Activated CD4-positive, CD25-positive, alpha-beta regulatory T cell treated with anti-CD3 and anti-CD28 coated beads, Interleukin-2, amount 50 U/mL, for 24 hours (primary cell): ENCODE measurements at regions not wholly inside any gene's neighbourhood (a gene's known extent, or its start where the extent isn't known, plus 50 kb on each side); places are given as distances from the start of the nearest gene placed in this dataset.
"Not testable (repeated sequence)": the region's sequence is repeated elsewhere in the genome, so short reads cannot be mapped to it uniquely, and the experiment has no call there.

Source experiments
- ATAC-seq, 2 donors: fragments of 150-1000 bp; cut with Tn5 transposase; one replicate each; pipeline ENCODE4 v1.10.0; 2021; ENCODE audit warnings: mild to moderate bottlenecking in 1 of 2, moderate library complexity in 1 of 2

- ATAC-seq, result no peak
Observed at GRCh38 chr7:26065652-26066051, 86.3 kb upstream of the NFE2L3 start.

GRCh38 chr7:26066736-26067135 is 85.3 kb upstream of the NFE2L3 start:
- ATAC-seq, result no peak

- ATAC-seq, result no peak
Observed at GRCh38 chr7:26070290-26070689, 81.7 kb upstream of the NFE2L3 start.

GRCh38 chr7:26071622-26072456 is 80.2 kb upstream of the NFE2L3 start:
- ATAC-seq, result no peak

- no peak for ATAC-seq
Observed at GRCh38 chr7:26073041-26073440, 79.0 kb upstream of the NFE2L3 start.

DNA sequence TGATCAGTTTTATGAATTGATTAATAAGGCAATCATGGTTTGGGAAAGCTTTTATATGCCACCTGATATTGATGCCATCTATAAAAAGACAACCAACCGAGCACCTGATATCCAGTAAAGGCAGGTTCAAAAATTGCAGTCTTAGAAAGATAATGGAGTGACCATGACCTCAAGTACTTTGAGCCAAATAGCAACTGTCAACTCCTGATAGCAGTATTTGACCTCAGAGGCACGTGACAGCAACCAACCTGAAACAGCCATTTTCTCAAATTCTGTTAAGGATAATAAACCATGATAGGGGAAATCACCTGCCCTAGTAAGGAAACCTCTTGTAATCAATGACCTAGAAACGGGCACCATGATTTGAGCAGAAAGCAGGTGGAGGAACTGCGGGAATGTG is 77.1 kb upstream of the NFE2L3 start:
- ATAC-seq, result no peak

GRCh38 chr7:26076691-26077090 is 75.3 kb upstream of the NFE2L3 start:
- ATAC-seq, result no peak

DNA sequence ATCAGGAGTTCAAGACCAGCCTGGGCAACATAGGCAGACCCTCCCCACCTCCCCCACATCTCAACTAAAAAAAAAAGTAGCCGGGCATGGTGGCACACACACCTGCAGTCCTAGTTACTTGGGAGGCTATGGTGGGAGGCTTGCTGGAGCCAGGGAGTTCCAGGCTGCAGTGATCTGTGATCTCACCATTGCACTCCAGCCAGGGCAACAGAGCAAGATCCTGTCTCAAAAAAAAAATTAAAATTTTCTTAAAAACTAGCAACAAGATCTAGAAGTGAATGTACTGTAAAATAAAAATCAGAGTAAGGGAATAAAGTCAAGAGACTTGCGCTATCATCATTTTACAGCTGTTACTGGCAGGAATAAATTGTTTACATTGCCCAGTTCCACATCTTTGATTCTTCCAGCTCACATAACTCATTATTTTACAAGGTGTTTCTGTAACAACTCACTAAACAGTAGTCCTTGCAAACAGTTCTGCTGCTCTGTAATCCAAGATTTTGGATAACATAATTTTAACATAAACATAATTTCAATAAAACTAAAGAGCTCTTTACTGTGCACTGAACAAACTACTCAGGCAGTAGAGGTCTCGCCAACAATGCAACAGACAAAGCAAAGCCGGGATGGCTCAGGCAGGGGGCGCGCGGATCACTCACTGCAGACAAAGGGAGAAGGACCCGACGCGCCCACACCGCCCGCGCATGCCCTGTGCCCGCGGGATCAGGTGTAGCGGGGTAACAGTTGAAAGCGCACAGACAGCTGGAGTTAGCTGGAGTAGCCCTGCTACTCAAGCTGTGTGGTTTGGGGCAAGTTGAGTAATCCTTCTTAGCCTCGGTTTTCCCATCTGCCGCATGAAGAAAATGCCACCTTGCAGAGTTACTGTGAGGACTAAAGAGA is 73.3 kb upstream of the NFE2L3 start:
- peak; percentile 95 to 97 for ATAC-seq

GRCh38 chr7:26081638-26082037 is 70.4 kb upstream of the NFE2L3 start:
- no peak for ATAC-seq

GRCh38 chr7:26083113-26083512 is 68.9 kb upstream of the NFE2L3 start:
- ATAC-seq, result no peak

GRCh38 chr7:26084418-26084817 is 67.6 kb upstream of the NFE2L3 start:
- no peak for ATAC-seq

DNA sequence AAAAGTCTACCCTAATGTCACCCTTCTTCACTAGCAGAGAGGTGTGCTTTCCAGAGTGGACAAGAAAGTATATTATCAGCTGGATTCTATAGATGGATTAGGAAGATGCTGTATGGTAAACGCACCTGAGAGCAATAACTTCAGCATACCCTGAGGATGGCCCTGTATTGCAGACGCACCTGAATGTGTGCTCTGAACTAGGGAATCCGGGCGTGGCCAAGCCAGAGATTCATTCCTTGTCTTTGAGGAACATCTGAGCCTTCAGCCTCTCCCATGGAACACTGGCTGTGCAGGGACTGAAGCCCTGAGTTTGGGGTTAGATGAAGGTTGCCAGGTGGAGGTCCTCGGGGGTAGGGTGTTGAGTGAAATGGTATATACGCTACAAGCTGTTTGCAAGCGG is 66.2 kb upstream of the NFE2L3 start:
- no peak for ATAC-seq

GRCh38 chr7:26087321-26088091 is 64.5 kb upstream of the NFE2L3 start:
- no peak for ATAC-seq

DNA sequence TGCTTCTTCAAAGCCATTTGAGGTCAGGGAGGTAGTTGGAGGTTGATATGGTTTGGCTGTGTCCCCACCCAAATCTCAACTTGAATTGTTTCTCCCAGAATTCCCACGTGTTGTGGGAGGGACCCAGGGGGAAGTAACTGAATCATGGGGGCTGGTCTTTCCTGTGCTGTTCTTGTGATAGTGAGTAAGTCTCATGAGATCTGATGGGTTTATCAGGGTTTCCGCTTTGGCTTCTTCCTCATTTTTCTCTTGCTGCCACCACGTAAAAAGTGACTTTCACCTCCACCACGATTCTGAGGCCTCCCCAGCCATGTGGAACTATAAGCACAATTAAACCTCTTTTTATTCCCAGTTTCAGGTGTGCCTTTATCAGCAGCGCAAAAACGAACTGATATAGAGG is 62.5 kb upstream of the NFE2L3 start:
- ATAC-seq, result not testable (repeated sequence)

DNA sequence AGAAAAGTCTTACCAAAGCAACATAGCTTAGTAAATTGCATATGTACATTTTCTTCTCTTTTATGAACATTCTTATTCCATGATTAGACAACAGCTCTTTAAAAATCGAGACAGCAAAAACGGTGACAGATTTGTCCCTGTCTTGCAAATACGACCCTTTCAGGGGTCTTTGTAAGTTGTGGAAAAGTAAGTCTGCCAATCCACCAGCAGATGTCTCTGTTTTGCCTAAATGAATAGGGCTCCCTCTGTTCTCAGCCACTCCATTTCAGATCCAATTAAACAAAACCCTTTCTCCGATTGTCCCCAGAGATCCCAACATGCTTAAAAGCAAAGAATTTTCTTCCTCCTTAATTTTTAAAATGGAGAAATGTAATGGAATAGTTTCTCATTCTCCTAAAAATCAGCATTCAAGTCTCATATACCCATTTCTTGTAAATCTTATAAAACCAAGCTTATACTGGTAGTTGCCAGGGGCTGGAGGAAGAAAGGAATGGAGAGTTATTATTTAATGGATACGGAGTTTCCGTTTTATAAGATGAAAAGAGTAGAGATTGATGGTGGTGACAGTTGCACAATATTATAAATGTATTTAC is 61.0 kb upstream of the NFE2L3 start:
- peak in 1 of 2 donors; percentile 59 for ATAC-seq

GRCh38 chr7:26091933-26092332 is 60.1 kb upstream of the NFE2L3 start:
- no peak for ATAC-seq

DNA sequence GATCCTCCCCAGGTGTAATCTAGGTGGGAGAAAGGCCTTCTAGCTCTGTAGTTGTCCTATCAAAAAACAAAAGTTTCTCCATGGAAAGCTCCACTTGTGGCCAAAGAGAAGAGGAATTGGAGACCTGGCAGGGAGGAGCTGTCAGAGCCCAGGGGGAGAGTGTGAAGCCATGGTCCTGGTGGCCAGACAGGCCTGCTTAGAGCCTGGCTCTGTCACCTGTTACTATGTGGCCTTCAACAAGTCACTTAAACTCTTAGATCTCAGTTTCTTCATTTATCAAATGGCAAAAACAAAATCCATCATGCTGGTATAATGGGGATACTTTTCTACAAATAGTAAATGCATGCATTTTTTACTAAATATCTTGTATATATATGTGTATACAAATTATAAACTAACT is 59.0 kb upstream of the NFE2L3 start:
- ATAC-seq, result no peak

DNA sequence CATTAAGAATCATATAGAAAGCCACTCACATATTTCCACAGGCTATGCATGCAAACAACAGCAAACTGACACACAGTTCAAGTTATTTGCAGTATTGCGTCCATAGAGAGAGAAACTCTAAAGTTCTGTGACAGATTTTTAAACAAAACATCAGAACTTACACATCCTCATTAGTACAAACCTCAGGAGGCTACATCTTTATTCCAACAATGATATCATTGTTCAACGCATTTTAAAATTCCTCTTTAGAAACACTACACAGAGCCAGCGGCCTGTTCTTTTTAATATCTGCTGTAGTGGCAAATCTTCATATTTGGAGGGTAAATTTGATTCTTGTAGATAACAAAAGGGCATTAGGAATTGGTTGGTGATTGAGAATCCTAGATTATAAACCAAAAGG is 55.9 kb upstream of the NFE2L3 start:
- ATAC-seq, result no peak

- no peak for ATAC-seq
Observed at GRCh38 chr7:26097837-26098668, 53.9 kb upstream of the NFE2L3 start.

DNA sequence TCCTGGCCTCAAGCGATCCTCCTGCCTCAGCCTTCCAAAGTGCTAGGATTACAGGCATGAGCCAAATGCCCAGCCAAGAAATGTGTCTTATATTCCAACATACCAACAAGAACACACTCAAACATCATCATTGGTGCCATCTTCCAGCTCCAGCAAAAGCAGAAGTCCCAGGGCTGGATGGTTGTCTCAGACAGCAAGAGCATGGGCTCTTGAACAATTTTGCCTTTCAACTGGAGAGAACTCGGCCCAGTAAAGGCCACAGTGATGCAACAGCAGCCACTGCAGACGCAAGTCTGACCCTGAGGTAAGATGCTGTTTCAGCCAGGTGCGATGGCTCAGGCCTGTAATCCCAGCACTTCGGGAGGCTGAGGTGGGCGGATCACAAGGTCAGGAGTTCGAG is 52.8 kb upstream of the NFE2L3 start:
- ATAC-seq, result no peak

GRCh38 chr7:26100406-26101339 is 51.3 kb upstream of the NFE2L3 start:
- no peak for ATAC-seq
